ENCODE measurements at regions not wholly inside any gene's neighbourhood (a gene's known extent, or its start where the extent isn't known, plus 50 kb on each side); places are given as distances from the start of the nearest gene placed in this dataset.

DNA sequence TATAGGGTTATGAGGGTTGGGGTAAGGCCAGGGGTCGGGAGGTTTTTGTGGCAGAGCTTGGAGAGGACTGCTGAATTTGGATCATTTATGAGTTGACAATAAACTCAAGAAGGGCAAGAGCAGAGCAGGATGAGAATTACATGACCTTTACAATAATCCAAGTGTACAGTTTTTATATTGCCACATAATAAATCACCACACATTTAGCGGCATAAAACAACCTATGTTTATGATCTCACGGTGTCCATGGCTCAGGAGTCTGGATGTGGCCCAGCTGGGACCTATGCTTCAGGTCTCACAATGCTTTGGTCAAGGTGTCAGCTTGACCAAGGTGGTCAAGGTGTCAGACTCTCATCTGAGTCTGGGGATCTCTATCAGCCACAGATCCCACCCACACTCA lies 118.3 kb upstream of the WSCD1 start:
- TF ChIP-seq, protein P1, sequence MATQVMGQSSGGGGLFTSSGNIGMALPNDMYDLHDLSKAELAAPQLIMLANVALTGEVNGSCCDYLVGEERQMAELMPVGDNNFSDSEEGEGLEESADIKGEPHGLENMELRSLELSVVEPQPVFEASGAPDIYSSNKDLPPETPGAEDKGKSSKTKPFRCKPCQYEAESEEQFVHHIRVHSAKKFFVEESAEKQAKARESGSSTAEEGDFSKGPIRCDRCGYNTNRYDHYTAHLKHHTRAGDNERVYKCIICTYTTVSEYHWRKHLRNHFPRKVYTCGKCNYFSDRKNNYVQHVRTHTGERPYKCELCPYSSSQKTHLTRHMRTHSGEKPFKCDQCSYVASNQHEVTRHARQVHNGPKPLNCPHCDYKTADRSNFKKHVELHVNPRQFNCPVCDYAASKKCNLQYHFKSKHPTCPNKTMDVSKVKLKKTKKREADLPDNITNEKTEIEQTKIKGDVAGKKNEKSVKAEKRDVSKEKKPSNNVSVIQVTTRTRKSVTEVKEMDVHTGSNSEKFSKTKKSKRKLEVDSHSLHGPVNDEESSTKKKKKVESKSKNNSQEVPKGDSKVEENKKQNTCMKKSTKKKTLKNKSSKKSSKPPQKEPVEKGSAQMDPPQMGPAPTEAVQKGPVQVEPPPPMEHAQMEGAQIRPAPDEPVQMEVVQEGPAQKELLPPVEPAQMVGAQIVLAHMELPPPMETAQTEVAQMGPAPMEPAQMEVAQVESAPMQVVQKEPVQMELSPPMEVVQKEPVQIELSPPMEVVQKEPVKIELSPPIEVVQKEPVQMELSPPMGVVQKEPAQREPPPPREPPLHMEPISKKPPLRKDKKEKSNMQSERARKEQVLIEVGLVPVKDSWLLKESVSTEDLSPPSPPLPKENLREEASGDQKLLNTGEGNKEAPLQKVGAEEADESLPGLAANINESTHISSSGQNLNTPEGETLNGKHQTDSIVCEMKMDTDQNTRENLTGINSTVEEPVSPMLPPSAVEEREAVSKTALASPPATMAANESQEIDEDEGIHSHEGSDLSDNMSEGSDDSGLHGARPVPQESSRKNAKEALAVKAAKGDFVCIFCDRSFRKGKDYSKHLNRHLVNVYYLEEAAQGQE (IDR thresholded peaks at IDR 0.05; ENCODE audit: insufficient read depth in 1 of 2, low read depth in 2 of 2, low read length in 2 of 2) = no peak
- TF ChIP-seq SIN3A (IDR thresholded peaks at IDR 0.05; ENCODE audit: borderline replicate concordance, insufficient read depth, low read length) = no peak
- no peak for TF ChIP-seq POLR2AphosphoS5 (IDR thresholded peaks at IDR 0.05; ENCODE audit: low read depth, low read length)
